ENCODE measurements at regions not wholly inside any gene's neighbourhood (a gene's known extent, or its start where the extent isn't known, plus 50 kb on each side); places are given as distances from the start of the nearest gene placed in this dataset.
"Not testable (repeated sequence)": the region's sequence is repeated elsewhere in the genome, so short reads cannot be mapped to it uniquely, and the experiment has no call there.

DNA sequence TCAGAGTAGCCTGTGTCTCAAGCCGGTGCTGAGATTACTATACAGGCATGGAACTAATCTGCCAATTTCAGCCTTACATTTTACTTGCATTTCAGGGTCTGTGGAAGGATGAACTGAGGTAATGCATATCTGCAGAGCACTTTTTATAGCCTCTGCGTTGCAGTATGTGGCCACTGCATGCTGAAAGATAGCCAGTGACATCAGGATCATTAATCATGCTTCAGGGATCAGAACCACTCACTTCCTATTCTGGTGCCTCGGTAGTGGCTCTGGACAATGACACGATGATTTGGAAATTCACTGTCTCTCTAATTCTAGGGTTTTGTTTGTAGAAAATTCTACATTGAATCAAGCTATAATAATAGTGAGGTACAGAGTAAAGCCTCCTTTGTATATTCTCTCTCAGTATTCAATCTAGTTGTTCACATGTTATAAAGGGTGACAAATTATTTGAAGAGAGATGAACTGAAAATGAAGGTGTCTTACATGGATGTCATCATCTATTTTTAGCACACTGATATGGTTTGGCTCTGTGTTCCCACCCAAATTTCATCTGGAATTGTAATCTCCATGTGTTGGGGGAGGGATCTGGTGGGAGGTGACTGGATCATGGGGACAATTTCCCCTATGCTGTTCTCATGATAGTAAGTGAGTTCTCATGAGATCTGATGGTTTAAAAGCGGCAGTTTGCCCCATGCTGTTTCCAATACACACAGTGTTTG lies 554.3 kb upstream of the MIS18BP1 start:
- no peaks in the 10 kb centered on the region for H3K4me1 ChIP-seq (ENCODE audit: control insufficient read depth in 3 of 3, insufficient read depth in 3 of 3, low read length in 3 of 3)

GRCh38 chr14:45799511-45799910 lies 546.5 kb upstream of the MIS18BP1 start:
- Histone ChIP-seq H3K4me3 (ENCODE audit: low read length in 3 of 3) (no peak overlapping the region), H3K9ac (ENCODE audit: low read depth in 1 of 3, low read length in 3 of 3) (no peak overlapping the region), H3K36me3 (ENCODE audit: control insufficient read depth in 3 of 3, insufficient read depth in 3 of 3, low read length in 3 of 3) (no peaks in the 10 kb centered on the region), H3K27me3 (ENCODE audit: control insufficient read depth in 3 of 3, insufficient read depth in 3 of 3, low read length in 3 of 3) (no peaks in the 10 kb centered on the region), H3K4me1 (ENCODE audit: control insufficient read depth in 3 of 3, insufficient read depth in 3 of 3, low read length in 3 of 3) (no peaks in the 10 kb centered on the region), H3K9me3 (ENCODE audit: control insufficient read depth in 3 of 3, low read length in 3 of 3) (no peaks in the 10 kb centered on the region), H3K27ac (ENCODE audit: low read depth, low read length) (no peak overlapping the region)

More for the DNA sequence above, 554.3 kb upstream of the MIS18BP1 start:
- no peak overlapping the region for H3K27ac ChIP-seq (ENCODE audit: low read depth, low read length)
- H3K27me3 ChIP-seq (ENCODE audit: control insufficient read depth in 3 of 3, insufficient read depth in 3 of 3, low read length in 3 of 3): no peaks in the 10 kb centered on the region
- H3K9ac ChIP-seq (ENCODE audit: low read depth in 1 of 3, low read length in 3 of 3): no peak overlapping the region
- H3K36me3 ChIP-seq (ENCODE audit: control insufficient read depth in 3 of 3, insufficient read depth in 3 of 3, low read length in 3 of 3): no peaks in the 10 kb centered on the region
- no peak overlapping the region for H3K4me3 ChIP-seq (ENCODE audit: low read length in 3 of 3)
- no peaks in the 10 kb centered on the region for H3K9me3 ChIP-seq (ENCODE audit: control insufficient read depth in 3 of 3, low read length in 3 of 3)

- H3K4me3 ChIP-seq (ENCODE audit: low read length in 3 of 3): no peak overlapping the region
- no peak overlapping the region for H3K27ac ChIP-seq (ENCODE audit: low read depth, low read length)
- no peaks in the 10 kb centered on the region for H3K36me3 ChIP-seq (ENCODE audit: control insufficient read depth in 3 of 3, insufficient read depth in 3 of 3, low read length in 3 of 3)
- no peak overlapping the region for H3K9ac ChIP-seq (ENCODE audit: low read depth in 1 of 3, low read length in 3 of 3)
- H3K27me3 ChIP-seq (ENCODE audit: control insufficient read depth in 3 of 3, insufficient read depth in 3 of 3, low read length in 3 of 3): no peaks in the 10 kb centered on the region
- H3K9me3 ChIP-seq (ENCODE audit: control insufficient read depth in 3 of 3, low read length in 3 of 3): no peaks in the 10 kb centered on the region
- H3K4me1 ChIP-seq (ENCODE audit: control insufficient read depth in 3 of 3, insufficient read depth in 3 of 3, low read length in 3 of 3): no peaks in the 10 kb centered on the region
Observed at GRCh38 chr14:45798659-45799058, 545.7 kb upstream of the MIS18BP1 start.

GRCh38 chr14:45796006-45796405 lies 543.0 kb upstream of the MIS18BP1 start:
- not testable (repeated sequence) for H3K27ac ChIP-seq (ENCODE audit: low read depth, low read length); H3K4me3 ChIP-seq (ENCODE audit: low read length in 3 of 3)

GRCh38 chr14:45793081-45793480 lies 540.1 kb upstream of the MIS18BP1 start:
- Histone ChIP-seq H3K27me3 (ENCODE audit: control insufficient read depth in 3 of 3, insufficient read depth in 3 of 3, low read length in 3 of 3) (no peaks in the 10 kb centered on the region), H3K4me3 (ENCODE audit: low read length in 3 of 3) (no peak overlapping the region), H3K4me1 (ENCODE audit: control insufficient read depth in 3 of 3, insufficient read depth in 3 of 3, low read length in 3 of 3) (no peaks in the 10 kb centered on the region), H3K27ac (ENCODE audit: low read depth, low read length) (no peak overlapping the region), H3K9ac (ENCODE audit: low read depth in 1 of 3, low read length in 3 of 3) (no peak overlapping the region), H3K9me3 (ENCODE audit: control insufficient read depth in 3 of 3, low read length in 3 of 3) (peaks cover 0 to 7% (median 0%) of the 10 kb centered on the region in 3 donors), H3K36me3 (ENCODE audit: control insufficient read depth in 3 of 3, insufficient read depth in 3 of 3, low read length in 3 of 3) (no peaks in the 10 kb centered on the region)

More at GRCh38 chr14:45796006-45796405, 543.0 kb upstream of the MIS18BP1 start:
- H3K27me3 ChIP-seq (ENCODE audit: control insufficient read depth in 3 of 3, insufficient read depth in 3 of 3, low read length in 3 of 3); H3K36me3 ChIP-seq (ENCODE audit: control insufficient read depth in 3 of 3, insufficient read depth in 3 of 3, low read length in 3 of 3); H3K9ac ChIP-seq (ENCODE audit: low read depth in 1 of 3, low read length in 3 of 3); H3K9me3 ChIP-seq (ENCODE audit: control insufficient read depth in 3 of 3, low read length in 3 of 3); H3K4me1 ChIP-seq (ENCODE audit: control insufficient read depth in 3 of 3, insufficient read depth in 3 of 3, low read length in 3 of 3): not testable (repeated sequence)

DNA sequence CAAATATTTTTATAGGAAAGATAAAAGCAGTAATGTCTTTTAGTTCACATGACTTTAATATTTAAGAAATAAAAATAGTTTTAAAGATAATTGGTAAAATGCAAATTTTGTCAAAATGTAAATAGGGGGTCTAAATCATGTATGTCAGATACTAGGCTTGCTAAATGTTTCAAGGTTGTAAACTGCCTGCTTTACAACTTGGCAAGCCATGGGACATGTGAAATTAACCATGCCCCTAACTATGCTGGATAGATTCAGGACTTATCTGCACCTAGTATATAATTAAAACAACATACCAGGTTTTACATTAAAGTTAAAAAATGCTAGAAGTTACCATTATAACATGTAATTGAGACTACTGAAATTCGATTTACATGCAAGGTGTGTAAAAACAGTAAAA lies 537.3 kb upstream of the MIS18BP1 start:
- Histone ChIP-seq H3K4me3 (ENCODE audit: low read length in 3 of 3) (no peak overlapping the region), H3K4me1 (ENCODE audit: control insufficient read depth in 3 of 3, insufficient read depth in 3 of 3, low read length in 3 of 3) (no peaks in the 10 kb centered on the region), H3K27ac (ENCODE audit: low read depth, low read length) (no peak overlapping the region), H3K9ac (ENCODE audit: low read depth in 1 of 3, low read length in 3 of 3) (no peak overlapping the region), H3K36me3 (ENCODE audit: control insufficient read depth in 3 of 3, insufficient read depth in 3 of 3, low read length in 3 of 3) (no peaks in the 10 kb centered on the region), H3K27me3 (ENCODE audit: control insufficient read depth in 3 of 3, insufficient read depth in 3 of 3, low read length in 3 of 3) (no peaks in the 10 kb centered on the region), H3K9me3 (ENCODE audit: control insufficient read depth in 3 of 3, low read length in 3 of 3) (peaks cover 2 to 14% (median 4%) of the 10 kb centered on the region in 3 donors)

DNA sequence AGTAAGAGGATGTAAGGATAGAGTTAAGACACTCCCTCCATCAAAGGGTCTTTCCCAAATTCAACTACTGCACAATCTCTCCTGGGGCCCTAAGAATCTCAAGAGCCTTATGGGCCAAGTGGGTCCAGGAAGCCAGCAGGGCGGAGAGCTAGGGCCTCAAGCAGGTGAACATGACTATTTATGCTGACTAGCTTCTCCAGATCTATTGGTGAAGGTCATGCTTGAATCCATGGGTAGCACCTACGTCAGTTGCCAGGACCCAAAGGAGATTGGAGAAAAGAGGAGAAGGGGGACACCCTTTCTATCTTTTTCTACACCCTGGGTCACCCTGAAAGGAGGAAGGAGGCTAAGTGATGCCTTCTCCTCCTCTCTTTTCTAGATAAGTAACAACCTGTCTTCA lies 534.2 kb upstream of the MIS18BP1 start:
- peak overlapping the region in 1 of 3 donors; percentile 38 for H3K4me3 ChIP-seq (ENCODE audit: low read length in 3 of 3)
- no peaks in the 10 kb centered on the region for H3K4me1 ChIP-seq (ENCODE audit: control insufficient read depth in 3 of 3, insufficient read depth in 3 of 3, low read length in 3 of 3)
- H3K9me3 ChIP-seq (ENCODE audit: control insufficient read depth in 3 of 3, low read length in 3 of 3): peaks cover 2 to 17% (median 4%) of the 10 kb centered on the region in 3 donors
- no peaks in the 10 kb centered on the region for H3K27me3 ChIP-seq (ENCODE audit: control insufficient read depth in 3 of 3, insufficient read depth in 3 of 3, low read length in 3 of 3)
- no peak overlapping the region for H3K9ac ChIP-seq (ENCODE audit: low read depth in 1 of 3, low read length in 3 of 3)
- H3K27ac ChIP-seq (ENCODE audit: low read depth, low read length): no peak overlapping the region
- H3K36me3 ChIP-seq (ENCODE audit: control insufficient read depth in 3 of 3, insufficient read depth in 3 of 3, low read length in 3 of 3): no peaks in the 10 kb centered on the region

- Histone ChIP-seq H3K27ac (ENCODE audit: low read depth, low read length) (no peak overlapping the region), H3K9me3 (ENCODE audit: control insufficient read depth in 3 of 3, low read length in 3 of 3) (peaks cover 2 to 17% (median 4%) of the 10 kb centered on the region in 3 donors), H3K4me3 (ENCODE audit: low read length in 3 of 3) (no peak overlapping the region), H3K27me3 (ENCODE audit: control insufficient read depth in 3 of 3, insufficient read depth in 3 of 3, low read length in 3 of 3) (no peaks in the 10 kb centered on the region), H3K9ac (ENCODE audit: low read depth in 1 of 3, low read length in 3 of 3) (no peak overlapping the region), H3K36me3 (ENCODE audit: control insufficient read depth in 3 of 3, insufficient read depth in 3 of 3, low read length in 3 of 3) (no peaks in the 10 kb centered on the region), H3K4me1 (ENCODE audit: control insufficient read depth in 3 of 3, insufficient read depth in 3 of 3, low read length in 3 of 3) (no peaks in the 10 kb centered on the region)
Observed at GRCh38 chr14:45786266-45786665, 533.3 kb upstream of the MIS18BP1 start.

DNA sequence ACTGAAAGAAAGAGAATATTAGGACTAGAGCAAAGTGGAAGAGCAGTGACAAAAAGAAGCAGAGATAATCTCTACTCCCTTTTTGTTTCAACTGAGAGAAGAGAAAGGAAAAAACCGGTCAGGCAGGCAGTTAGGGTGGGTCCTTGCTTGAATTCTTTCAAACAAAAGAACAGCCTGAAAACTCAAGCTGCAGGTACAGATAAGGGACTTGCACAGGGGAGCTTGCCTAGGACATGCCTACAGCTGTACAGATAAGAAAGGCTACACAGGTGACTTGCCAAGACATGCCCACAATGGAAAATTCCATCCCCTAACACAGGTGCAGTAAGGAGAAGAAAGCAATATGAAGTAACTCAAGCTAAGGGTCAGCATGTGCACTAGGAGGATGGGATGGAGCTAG lies 532.2 kb upstream of the MIS18BP1 start:
- Histone ChIP-seq H3K9ac (ENCODE audit: low read depth in 1 of 3, low read length in 3 of 3) (no peak overlapping the region), H3K4me1 (ENCODE audit: control insufficient read depth in 3 of 3, insufficient read depth in 3 of 3, low read length in 3 of 3) (no peaks in the 10 kb centered on the region), H3K4me3 (ENCODE audit: low read length in 3 of 3) (no peak overlapping the region), H3K27ac (ENCODE audit: low read depth, low read length) (no peak overlapping the region), H3K27me3 (ENCODE audit: control insufficient read depth in 3 of 3, insufficient read depth in 3 of 3, low read length in 3 of 3) (no peaks in the 10 kb centered on the region), H3K36me3 (ENCODE audit: control insufficient read depth in 3 of 3, insufficient read depth in 3 of 3, low read length in 3 of 3) (no peaks in the 10 kb centered on the region), H3K9me3 (ENCODE audit: control insufficient read depth in 3 of 3, low read length in 3 of 3) (peaks cover 2 to 17% (median 4%) of the 10 kb centered on the region in 3 donors)

GRCh38 chr14:45766247-45766646 lies 513.2 kb upstream of the MIS18BP1 start:
- no peaks in the 10 kb centered on the region for H3K27me3 ChIP-seq (ENCODE audit: control insufficient read depth in 3 of 3, insufficient read depth in 3 of 3, low read length in 3 of 3)
- no peaks in the 10 kb centered on the region for H3K9me3 ChIP-seq (ENCODE audit: control insufficient read depth in 3 of 3, low read length in 3 of 3)

More at GRCh38 chr14:45766247-45766646, 513.2 kb upstream of the MIS18BP1 start:
- Histone ChIP-seq H3K9ac (ENCODE audit: low read depth in 1 of 3, low read length in 3 of 3) (no peak overlapping the region), H3K36me3 (ENCODE audit: control insufficient read depth in 3 of 3, insufficient read depth in 3 of 3, low read length in 3 of 3) (no peaks in the 10 kb centered on the region), H3K27ac (ENCODE audit: low read depth, low read length) (no peak overlapping the region), H3K4me3 (ENCODE audit: low read length in 3 of 3) (no peak overlapping the region), H3K4me1 (ENCODE audit: control insufficient read depth in 3 of 3, insufficient read depth in 3 of 3, low read length in 3 of 3) (no peaks in the 10 kb centered on the region)

All from skeletal muscle tissue (tissue), 3 donors.